Right lung (tissue), 2 donors: ENCODE measurements at regions not wholly inside any gene's neighbourhood (a gene's known extent, or its start where the extent isn't known, plus 50 kb on each side); places are given as distances from the start of the nearest gene placed in this dataset.

ENCODE experiments used
- DNase-seq, 2 donors: peaks; one replicate each; pipeline ENCODE4 v3.0.0-alpha.2; 2013

GRCh38 chr5:68161156-68161555 is 54.4 kb upstream of the PIK3R1 start:
- no peak for DNase-seq

GRCh38 chr5:68159224-68159951 is 56.2 kb upstream of the PIK3R1 start:
- DNase-seq, result peak in 1 of 2 donors; percentile 42

GRCh38 chr5:68155940-68156339 is 59.6 kb upstream of the PIK3R1 start:
- no peak for DNase-seq

GRCh38 chr5:68154119-68154857 is 61.3 kb upstream of the PIK3R1 start:
- DNase-seq, result no peak

GRCh38 chr5:68151812-68152211 is 63.7 kb upstream of the PIK3R1 start:
- no peak for DNase-seq

- no peak for DNase-seq
These were observed 66.4 kb upstream of the PIK3R1 start for GRCh38 chr5:68149189-68149588.

- no peak for DNase-seq
These were observed 67.5 kb upstream of the PIK3R1 start for GRCh38 chr5:68148096-68148495.

GRCh38 chr5:68147659-68148058 is 67.9 kb upstream of the PIK3R1 start:
- DNase-seq, result no peak

- no peak for DNase-seq
These were observed 74.1 kb upstream of the PIK3R1 start for GRCh38 chr5:68141494-68141893.

GRCh38 chr5:68140763-68141162 is 74.8 kb upstream of the PIK3R1 start:
- no peak for DNase-seq

- DNase-seq, result peak; percentile 28 to 35
These were observed 75.7 kb upstream of the PIK3R1 start for GRCh38 chr5:68139611-68140441.

- no peak for DNase-seq
These were observed 77.9 kb upstream of the PIK3R1 start for GRCh38 chr5:68137511-68138140.

- no peak for DNase-seq
These were observed 80.8 kb upstream of the PIK3R1 start for GRCh38 chr5:68134669-68135313.

- DNase-seq, result no peak
These were observed 81.4 kb upstream of the PIK3R1 start for GRCh38 chr5:68134033-68134668.

GRCh38 chr5:68130253-68130652 is 85.3 kb upstream of the PIK3R1 start:
- no peak for DNase-seq

- DNase-seq, result no peak
These were observed 86.2 kb upstream of the PIK3R1 start for GRCh38 chr5:68129364-68129763.

- no peak for DNase-seq
These were observed 88.7 kb upstream of the PIK3R1 start for GRCh38 chr5:68126886-68127285.

- DNase-seq, result no peak
These were observed 92.9 kb upstream of the PIK3R1 start for GRCh38 chr5:68122439-68123328.

GRCh38 chr5:68116868-68117411 is 98.6 kb upstream of the PIK3R1 start:
- DNase-seq, result no peak

- DNase-seq, result no peak
These were observed 99.1 kb upstream of the PIK3R1 start for GRCh38 chr5:68116408-68116807.
